ENCODE measurements at regions not wholly inside any gene's neighbourhood (a gene's known extent, or its start where the extent isn't known, plus 50 kb on each side); places are given as distances from the start of the nearest gene placed in this dataset.
"Not testable (repeated sequence)": the region's sequence is repeated elsewhere in the genome, so short reads cannot be mapped to it uniquely, and the experiment has no call there.

GRCh38 chr3:194888062-194888461, 202.4 kb downstream of the FAM43A start:
- not testable (repeated sequence) for DNase-seq

GRCh38 chr3:194888916-194889315, 203.2 kb downstream of the FAM43A start:
- no peak for DNase-seq

GRCh38 chr3:194890091-194890490, 204.4 kb downstream of the FAM43A start:
- no peak for DNase-seq

- DNase-seq: no peak
These were observed 207.7 kb downstream of the FAM43A start for GRCh38 chr3:194893121-194893987.

GRCh38 chr3:194894538-194894937, 208.9 kb downstream of the FAM43A start:
- no peak for DNase-seq

DNA sequence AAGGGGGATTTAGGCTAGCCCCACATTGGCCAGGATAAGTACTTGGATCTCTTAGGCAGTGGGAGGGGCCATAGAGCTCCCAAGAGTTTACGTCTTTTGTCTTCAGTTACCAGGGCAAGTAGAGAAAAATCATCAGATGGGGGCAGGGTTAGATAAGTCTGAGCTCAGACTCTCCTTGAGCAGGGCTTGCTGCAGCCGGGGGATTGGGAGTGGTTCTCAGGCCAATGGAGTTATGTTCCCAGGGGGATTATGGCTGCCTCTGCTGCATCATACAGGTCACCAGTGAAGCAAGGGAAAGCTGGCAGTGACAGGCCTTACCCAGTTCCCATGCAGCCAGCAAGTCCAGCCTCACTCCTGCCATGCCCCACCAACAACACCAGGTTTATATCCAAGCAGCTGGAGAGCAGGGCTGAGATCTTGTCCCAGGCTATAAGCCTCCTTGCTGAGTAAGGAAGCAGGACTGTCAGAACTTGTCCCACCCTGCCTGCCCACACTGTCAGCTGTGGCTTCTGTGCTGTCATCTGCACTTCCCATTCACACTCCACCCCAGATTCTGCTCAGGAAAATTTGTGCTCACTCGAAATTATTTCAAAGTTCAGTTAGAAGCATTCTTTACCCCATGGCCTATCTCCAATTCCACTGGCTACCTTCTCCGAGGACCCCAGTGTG, 215.3 kb downstream of the FAM43A start:
- DNase-seq: no peak

DNA sequence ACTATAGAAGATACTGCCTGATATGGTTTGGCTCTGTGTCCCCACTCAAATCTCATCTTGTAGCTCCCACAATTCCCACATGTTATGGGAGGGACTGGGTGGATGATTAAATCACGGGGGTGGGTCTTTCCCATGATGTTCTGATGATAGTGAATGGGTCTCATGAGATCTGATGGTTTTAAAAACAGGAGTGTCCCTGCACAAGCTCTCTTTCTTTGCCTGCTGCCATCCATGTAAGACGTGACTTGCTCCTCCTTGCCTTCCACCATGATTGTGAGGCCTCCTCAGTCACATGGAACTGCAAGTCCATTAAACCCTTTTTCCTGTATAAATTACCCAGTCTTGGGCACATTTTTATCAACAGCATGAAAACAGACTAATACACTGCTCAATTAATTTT, 217.8 kb downstream of the FAM43A start:
- DNase-seq: not testable (repeated sequence)

DNA sequence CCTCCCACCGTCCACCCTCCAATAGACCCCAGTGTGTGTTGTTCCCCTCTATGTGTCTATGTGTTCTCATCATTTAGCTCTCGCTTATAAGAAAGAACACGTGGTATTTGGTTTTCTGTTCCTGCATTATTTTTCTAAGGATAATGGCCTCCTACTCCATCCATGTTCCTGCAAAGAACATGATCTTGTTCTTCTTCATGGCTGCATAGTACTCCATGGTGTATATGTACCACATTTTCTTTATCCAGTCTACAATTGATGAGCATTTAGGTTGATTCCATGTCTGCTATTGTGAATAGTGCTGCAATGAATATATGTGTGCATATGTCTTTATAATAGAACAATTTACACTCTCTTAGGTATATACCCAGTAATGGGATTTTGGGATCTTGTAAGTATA, 219.3 kb downstream of the FAM43A start:
- DNase-seq: not testable (repeated sequence)

DNA sequence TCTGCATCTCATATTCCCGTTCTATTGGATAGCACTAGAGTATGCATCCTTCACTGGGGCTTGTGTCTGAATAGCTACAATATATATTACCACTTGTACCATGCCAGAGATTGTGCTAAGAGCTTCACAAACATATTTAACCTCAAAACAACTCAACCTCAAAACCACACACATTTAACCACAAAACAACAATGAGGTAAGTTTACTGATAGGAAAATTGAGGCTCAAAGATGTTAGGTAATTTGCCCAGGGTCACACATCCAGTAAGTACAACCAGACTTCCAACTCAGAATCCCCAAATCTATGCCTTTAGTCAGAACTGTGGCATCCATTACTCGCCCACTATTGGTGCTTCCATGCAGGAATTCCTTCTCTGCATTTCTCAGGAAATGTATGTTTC, 220.0 kb downstream of the FAM43A start:
- DNase-seq: no peak

DNA sequence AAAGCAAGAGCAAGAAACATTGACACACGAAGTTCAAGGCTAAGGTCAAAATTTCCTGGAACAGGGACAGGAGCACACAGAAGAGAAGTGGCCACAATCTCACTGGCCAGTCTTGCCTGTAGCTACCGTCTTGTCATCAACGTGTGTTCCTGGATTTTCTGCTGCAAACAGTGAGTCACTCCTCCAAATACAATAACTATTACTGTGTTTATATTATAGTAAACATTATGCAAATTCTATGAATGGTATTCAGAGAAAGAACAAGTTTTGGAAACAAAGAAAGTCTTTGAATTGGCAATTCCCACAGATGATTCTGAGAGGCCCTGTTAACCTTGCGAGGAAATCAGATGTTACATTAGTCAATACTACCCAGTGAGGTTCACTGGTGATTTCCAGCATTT, 220.5 kb downstream of the FAM43A start:
- DNase-seq: no peak

DNA sequence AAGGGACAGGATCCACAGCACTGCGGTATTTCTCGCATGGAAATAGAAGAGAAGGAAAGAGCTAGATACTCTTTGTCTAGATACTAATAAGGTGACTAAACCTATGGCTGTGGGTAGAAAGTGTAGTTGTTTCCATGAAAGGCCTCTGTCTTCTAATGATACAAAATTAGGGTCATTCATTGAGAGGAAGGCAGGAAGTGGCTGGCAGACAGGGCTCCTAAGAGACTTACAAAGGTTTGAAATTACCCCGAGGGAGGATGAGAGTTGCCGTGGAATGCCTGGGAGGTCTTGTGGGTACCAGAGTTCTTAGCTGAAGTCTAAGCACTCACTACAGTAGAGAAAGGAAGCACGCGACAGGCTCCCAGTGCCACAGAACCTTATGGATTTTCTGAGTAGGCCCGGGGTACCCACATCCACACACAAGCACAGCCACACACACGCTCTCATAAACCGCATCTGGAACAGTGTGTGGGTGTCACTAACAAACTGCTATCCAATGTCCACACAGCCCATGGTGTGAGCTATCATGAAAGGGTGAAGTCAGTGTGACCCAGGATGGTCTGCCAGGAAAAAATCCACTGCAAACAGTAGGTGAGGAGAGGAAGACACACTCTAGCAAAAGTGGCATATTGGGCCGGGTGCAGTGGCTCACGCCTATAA, 221.4 kb downstream of the FAM43A start:
- no peak for DNase-seq

GRCh38 chr3:194907811-194908210, 222.1 kb downstream of the FAM43A start:
- DNase-seq: no peak

DNA sequence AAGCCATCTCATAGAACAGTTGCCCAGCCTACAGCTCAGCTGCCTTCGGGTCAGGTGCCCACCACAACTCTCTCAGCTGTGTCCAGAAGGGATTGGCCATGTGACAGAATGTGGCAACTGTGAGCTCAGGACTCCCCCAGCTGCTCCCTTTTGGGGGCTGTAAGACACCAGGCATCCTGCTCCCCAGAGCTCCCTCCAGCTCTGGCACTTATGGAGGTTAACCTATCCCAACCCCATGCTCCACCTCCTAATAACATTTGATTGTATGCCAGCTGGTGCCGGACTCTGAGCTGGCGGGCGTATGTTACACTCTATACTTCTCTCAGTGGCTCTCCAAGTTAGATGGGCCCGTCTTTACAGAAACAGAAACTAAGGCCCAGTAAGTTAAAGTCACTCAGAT, 222.8 kb downstream of the FAM43A start:
- DNase-seq: no peak

GRCh38 chr3:194908972-194909371, 223.3 kb downstream of the FAM43A start:
- no peak for DNase-seq

DNA sequence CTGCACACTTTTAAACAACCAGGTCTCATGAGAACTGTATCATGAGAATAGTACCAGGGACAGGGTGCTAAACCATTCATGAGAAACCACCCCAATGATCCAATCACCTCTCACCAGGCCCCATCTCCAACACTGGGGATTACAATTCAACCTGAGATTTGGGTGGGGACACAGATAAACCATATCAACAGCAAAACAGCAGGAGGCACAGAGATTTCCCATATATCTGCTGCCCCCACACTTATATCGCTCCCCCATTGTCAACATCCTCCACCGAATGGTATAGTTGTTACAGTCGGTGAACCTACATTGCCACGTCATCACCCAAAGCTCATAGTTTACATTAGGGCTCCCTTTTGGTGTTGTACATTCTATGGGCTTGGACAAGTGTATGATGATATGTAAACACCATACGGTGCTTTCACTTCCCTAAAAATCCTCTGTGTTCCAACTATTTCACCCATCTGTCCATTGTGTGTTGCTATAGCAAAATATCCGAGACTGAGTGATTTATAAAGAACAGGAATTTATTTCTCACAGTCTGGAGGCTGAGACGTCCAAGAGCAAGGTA, 224.8 kb downstream of the FAM43A start:
- DNase-seq: peak; percentile 81

- DNase-seq: no peak
These were observed 227.6 kb downstream of the FAM43A start for GRCh38 chr3:194913316-194913715.

GRCh38 chr3:194924889-194925288, 239.2 kb downstream of the FAM43A start:
- not testable (repeated sequence) for DNase-seq

GRCh38 chr3:194925614-194926013, 239.9 kb downstream of the FAM43A start:
- DNase-seq: no peak

GRCh38 chr3:194928227-194928626, 242.5 kb downstream of the FAM43A start:
- no peak for DNase-seq

GRCh38 chr3:194928831-194929577, 243.3 kb downstream of the FAM43A start:
- DNase-seq: no peak

- no peak for DNase-seq
These were observed 243.9 kb downstream of the FAM43A start for GRCh38 chr3:194929578-194929960.

DNA sequence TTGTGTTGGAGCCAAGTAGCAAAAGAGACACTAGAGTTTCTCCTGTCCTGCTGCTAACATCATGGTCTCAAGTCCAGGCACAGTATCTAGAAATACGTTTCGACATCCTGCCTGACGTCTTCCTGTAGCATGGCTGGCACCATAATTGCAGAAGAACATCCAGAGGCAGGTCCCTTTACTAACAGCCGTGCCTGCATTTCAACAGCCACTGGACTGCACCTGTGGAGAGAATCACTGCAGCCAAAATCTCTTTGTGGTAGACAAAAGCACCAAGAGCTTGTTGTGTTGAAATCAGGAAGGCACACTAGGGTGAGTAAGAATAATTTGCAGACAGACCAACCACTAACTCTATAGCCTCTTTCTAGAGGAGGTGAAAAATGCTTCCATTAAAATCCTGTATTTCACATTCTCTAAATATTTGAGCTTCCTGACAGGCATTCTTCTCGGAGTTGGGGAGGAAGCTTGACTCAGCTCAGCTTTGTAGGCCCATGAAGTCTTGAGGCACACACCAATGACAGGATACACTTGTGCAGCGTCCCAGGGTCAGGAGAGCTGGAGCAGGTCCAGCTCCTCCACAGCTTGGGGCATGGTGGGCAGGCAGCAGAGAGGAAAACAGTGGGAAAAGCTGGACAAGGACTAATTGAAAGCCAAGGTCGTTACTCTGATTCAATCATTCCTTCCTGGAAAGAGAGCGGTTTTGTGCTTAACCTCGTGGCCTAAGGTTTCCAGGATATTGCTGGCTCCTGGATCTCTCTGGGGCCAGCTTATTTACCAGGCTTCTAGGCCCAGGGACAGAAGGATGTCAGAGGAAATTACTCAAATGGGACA, 244.9 kb downstream of the FAM43A start:
- no peak for DNase-seq

All from NCI-H446 treated with DMSO at 0.1 percent for 48 hours (cell line).